Activated CD8-positive, alpha-beta memory T cell treated with anti-CD3 and anti-CD28 coated beads, Interleukin-2, amount 50 U/mL, for 1 hour (primary cell): ENCODE measurements at regions not wholly inside any gene's neighbourhood (a gene's known extent, or its start where the extent isn't known, plus 50 kb on each side); places are given as distances from the start of the nearest gene placed in this dataset.
A peak's percentile ranks its signal among the peaks of the same experiment; 100 is the strongest.

Source experiments
- DNase-seq: peaks from one replicate; pipeline ENCODE4 v3.0.0-alpha.2; 2020; ENCODE audit errors: extremely low read depth

DNA sequence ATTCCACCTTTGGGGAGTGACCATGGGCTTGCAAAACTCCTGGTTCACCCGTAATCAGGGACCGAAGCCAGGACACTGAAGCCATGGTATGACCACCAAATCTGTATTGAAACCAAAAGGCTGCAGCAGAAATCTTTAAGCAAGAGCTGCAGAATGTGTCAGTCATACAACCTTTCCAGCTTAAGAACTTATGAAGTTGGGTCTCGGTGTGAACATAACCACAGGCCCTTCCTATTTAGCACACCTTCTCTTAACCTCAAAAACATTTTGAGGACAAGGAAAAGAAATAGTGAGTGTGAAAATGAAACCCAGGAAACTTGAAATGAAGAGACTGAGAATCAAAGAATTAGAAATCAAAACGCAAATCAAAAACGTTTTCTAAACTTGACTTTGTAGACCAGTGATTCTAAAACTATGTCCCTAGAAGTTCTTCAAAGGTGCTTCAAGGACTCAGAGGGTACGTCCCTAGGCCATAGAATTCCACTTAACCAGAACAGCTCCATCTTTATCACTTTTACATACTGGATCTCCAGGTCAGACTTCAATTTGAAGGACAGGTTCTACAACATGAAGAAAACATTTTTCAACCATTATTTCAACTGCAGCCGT lies 231.6 kb upstream of the GRIP1 start:
- DNase-seq, result no peak

- no peak for DNase-seq
Observed at GRCh38 chr12:66915306-66915904, 236.5 kb upstream of the GRIP1 start.

DNA sequence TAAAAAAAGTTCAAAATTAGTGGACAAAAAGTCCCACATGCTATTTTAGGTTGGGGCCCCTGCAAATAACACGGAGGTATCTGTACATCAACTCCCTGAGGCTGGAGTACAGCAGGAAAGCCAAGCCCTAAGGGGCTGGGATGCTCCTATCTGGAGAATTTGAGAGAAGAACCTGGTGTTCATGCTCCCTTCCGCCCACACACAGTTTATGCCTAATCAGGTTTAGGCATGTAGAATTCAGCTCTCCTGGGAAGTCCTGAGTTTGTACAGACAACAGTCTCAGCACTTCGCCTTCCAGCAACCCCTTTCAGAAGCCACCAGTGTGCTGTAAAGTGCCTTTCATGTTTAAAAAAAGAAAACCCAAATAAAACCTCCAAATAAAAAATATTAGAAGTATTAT lies 237.3 kb upstream of the GRIP1 start:
- no peak for DNase-seq

- no peak for DNase-seq
Observed at GRCh38 chr12:66919466-66919865, 240.6 kb upstream of the GRIP1 start.

GRCh38 chr12:66920205-66920604 lies 241.3 kb upstream of the GRIP1 start:
- no peak for DNase-seq

GRCh38 chr12:66921151-66921550 lies 242.3 kb upstream of the GRIP1 start:
- no peak for DNase-seq

DNA sequence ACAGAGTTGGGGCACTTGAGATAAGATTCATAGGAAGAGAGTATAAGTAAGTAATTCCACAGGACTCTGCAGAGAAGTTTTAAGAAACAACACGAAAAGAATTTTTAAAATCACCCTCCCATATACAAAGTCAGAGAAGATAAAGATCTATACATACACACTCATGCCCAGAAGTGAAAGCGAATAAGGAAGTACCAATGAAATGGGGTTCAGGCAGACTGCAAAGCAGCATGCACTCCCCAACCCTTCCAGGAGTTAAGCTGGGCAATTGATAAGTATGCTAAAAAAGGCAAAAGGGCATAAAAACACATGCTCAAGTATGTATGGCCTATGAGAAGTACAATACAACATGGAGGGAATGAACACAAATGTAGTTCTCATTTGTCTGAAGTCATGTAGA lies 246.2 kb upstream of the GRIP1 start:
- DNase-seq, result no peak

DNA sequence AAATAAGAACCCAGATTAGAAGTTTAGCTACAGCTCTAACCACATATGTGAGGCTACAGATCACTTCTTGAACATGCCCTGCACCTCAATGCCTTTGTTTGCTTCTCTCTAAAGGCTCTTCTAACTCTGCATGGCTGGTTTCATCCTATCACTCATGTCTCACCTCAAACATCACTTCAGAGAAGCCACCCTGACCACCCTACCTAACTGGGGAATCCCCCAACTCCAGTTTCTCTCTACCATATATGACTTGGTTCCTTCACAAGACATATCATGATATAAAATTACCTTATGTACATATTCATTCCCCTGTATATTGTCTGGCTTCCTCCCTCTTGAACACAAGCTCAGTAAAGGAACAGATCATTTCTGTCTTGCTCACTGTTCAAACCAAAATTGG lies 250.2 kb upstream of the GRIP1 start:
- DNase-seq, result peak; percentile 1

DNA sequence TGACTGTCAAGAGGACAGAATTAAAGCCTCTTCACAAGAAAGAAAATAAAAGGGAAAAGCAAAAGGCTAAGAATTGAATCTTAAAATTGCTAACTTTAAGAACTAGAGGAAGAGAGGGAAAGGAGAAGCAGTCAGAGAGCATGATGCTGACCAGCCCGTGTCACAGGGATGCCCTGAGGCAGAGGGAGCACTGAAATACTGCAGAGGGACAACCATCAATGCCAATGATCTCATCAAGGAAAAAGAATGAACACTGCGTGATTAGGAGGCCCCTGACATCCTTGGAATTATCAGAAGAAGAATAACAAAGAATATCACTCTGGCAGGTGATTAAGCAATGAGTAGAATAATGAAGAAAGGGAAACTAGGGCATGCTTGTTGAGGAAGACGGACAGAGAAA lies 252.2 kb upstream of the GRIP1 start:
- DNase-seq, result no peak

GRCh38 chr12:66932126-66932525 lies 253.2 kb upstream of the GRIP1 start:
- DNase-seq, result no peak

GRCh38 chr12:66934302-66935062 lies 255.6 kb upstream of the GRIP1 start:
- no peak for DNase-seq

DNA sequence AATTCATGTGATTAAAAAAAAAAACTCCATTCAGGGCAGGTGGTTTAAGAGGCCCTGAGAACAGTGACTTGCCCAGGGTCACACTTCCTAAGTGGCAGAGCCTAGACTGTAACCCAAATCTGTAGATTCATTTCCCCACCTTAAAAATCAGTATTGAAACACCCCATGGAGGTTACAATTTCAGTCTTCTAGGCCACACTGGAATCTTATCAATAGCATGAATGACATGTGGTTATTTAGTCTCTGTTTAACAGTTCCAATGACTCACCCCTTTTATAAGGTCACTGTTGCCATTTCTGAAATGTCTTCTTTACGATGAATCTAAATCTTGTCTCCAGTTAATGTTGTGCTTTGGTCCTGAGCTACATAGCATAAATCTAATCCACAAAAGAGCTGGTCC lies 262.3 kb upstream of the GRIP1 start:
- DNase-seq, result no peak

DNA sequence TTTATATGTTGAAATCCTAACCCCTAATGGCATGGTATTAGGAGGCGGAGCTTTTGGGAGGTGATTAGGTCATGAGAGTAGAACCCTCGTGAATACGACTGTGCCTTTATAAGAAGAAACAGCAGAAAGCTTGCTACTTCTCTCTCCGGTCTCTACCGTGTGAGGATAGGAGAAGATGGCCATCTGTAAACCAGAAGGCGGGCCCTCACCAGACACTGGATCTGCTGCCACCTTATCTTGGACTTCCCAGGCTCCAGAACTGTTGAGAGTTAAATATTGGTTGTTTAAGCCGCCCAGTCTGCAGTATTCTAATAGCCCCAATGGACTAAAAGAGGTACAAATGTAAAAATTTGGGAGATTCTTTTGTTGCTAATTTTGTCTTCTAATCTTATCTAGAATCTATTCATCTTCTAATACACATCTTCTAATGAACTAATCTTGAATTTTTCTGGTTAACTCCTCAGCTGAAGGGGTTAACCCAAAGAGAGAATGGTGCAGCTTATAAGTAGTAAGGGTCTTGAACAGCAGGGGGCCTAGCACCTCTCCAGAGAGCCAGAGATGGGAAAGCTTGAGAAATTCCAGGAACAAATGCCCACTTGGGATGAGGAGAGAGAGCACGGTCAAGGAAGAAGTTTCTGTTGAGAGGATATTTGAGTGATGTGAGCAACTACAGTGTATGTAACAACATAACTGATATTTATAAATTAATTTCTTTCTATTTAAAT lies 264.0 kb upstream of the GRIP1 start:
- DNase-seq, result no peak

DNA sequence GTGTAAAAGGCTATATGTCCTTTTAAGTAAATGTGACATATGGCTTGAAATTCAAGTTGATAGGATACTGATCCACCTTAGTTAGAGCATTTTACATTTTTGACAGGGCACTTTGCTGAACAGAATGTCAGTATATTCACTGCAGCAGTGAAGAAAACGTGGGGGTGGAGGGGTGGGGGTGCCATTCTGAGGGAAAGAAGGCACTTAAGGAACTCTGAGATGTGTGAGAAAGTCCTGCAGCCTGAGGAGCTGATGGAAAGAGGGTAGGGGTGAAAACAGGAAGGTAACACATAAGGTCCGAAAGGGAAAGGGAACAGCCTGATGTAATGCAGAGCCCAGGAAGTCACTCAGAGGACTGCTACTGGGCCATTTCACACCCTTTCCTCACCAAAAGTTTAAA lies 265.5 kb upstream of the GRIP1 start:
- no peak for DNase-seq

- no peak for DNase-seq
Observed at GRCh38 chr12:66945189-66945817, 266.4 kb upstream of the GRIP1 start.

- no peak for DNase-seq
Observed at GRCh38 chr12:66947119-66947518, 268.2 kb upstream of the GRIP1 start.

GRCh38 chr12:66952668-66953067 lies 273.8 kb upstream of the GRIP1 start:
- DNase-seq, result no peak

GRCh38 chr12:66956300-66956699 lies 277.4 kb upstream of the GRIP1 start:
- DNase-seq, result no peak

- DNase-seq, result no peak
Observed at GRCh38 chr12:66959276-66959675, 280.4 kb upstream of the GRIP1 start.

GRCh38 chr12:66960006-66960405 lies 281.1 kb upstream of the GRIP1 start:
- DNase-seq, result no peak

GRCh38 chr12:66960704-66961690 lies 282.1 kb upstream of the GRIP1 start:
- DNase-seq, result no peak
